Lung (tissue), 11 donors: ENCODE measurements at regions not wholly inside any gene's neighbourhood (a gene's known extent, or its start where the extent isn't known, plus 50 kb on each side); places are given as distances from the start of the nearest gene placed in this dataset.

Experiments
- ATAC-seq: fragments of 200-7000 bp; cut with Tn5 transposase; one replicate; pipeline ENCODE4 v1.9.1; 2020; ENCODE audit warnings: moderate number of reproducible peaks; ENCODE audit not compliant: insufficient read depth, low FRiP score
- DNase-seq, 3 donors: peaks; one replicate each; pipeline ENCODE4 v3.0.0-alpha.2; 2013 to 2017
- H3K27ac ChIP-seq, 2 donors: one replicate each; pipeline ENCODE4 v1.5.1; 2013; ENCODE audit warnings: mild to moderate bottlenecking in 2 of 2, moderate library complexity in 2 of 2, control low read depth in 1 of 2, inconsistent platforms in 1 of 2, low read depth in 1 of 2, low read length in 1 of 2
- H3K27me3 ChIP-seq, 3 donors: one replicate each; pipeline ENCODE4 v1.5.1; 2013; ENCODE audit warnings: low read length in 2 of 3; ENCODE audit not compliant: control insufficient read depth in 3 of 3, insufficient read depth in 3 of 3
- H3K36me3 ChIP-seq, 4 donors: one replicate each; pipeline ENCODE4 v1.5.1; 2013; ENCODE audit warnings: low read length in 4 of 4, mild to moderate bottlenecking in 1 of 4, moderate library complexity in 1 of 4; ENCODE audit not compliant: control insufficient read depth in 4 of 4, insufficient read depth in 4 of 4
- H3K4me1 ChIP-seq, 5 donors: one replicate each; pipeline ENCODE4 v1.5.1; 2013; ENCODE audit warnings: low read length in 5 of 5, mild to moderate bottlenecking in 2 of 5, moderate library complexity in 1 of 5; ENCODE audit not compliant: control insufficient read depth in 5 of 5, insufficient read depth in 5 of 5
- H3K4me3 ChIP-seq: one replicate; pipeline ENCODE4 v1.5.1; 2013; ENCODE audit warnings: mild to moderate bottlenecking, control low read depth, moderate library complexity
- H3K9ac ChIP-seq, 2 donors: one replicate each; pipeline ENCODE4 v1.5.1; 2013; ENCODE audit warnings: low read length in 2 of 2, control low read depth in 1 of 2; ENCODE audit not compliant: insufficient read depth in 1 of 2
- H3K9me3 ChIP-seq, 4 donors: one replicate each; pipeline ENCODE4 v1.5.1; 2013; ENCODE audit warnings: low read length in 3 of 4, mild to moderate bottlenecking in 1 of 4, moderate library complexity in 1 of 4; ENCODE audit not compliant: control insufficient read depth in 4 of 4, insufficient read depth in 3 of 4
- whole genome bisulfite sequencing, 2 donors: extraction: QIAGEN DNeasy Blood & Tissue Kit; methylation state at CpG; one replicate each; pipeline ENCODE4 v1.1.7; 2013; 5-methylcytosine and 5-hydroxymethylcytosine counted together
- TF ChIP-seq, protein P1 (sequence below): IDR thresholded peaks from 2 replicates; pipeline ENCODE4 v1.5.1; 2012; ENCODE audit warnings: mild to moderate bottlenecking; ENCODE audit errors: control extremely low read depth, extremely low read depth
- donor health status: control.
- donor health status: control.
- donor health status: Bipolar disorder and iron deficiency.
- donor health status: healthy.
- donor health status: DM: yes; HTN: yes; CAD: no.

DNA sequence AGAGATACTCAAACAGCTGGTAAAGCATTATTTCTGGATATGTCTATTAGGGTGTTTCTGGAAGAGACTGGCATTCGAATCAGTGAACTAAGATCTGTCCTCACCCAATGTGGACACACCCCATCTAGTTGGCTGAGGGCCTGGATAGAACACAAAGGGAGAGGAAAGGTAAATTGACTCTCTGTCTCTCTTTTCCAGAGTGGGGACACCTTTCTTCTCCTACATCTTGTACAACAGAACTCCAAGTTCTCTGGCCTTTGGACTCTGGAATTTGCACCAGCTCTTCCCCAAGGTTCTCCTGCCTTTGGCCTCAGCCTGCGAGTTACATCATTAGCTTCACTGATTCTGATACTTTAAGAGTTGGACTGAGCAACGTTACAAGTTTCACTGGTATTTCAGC lies 1253.9 kb downstream of the SLC16A7 start:
- no peak for DNase-seq
- no peak overlapping the region for H3K4me3 ChIP-seq
- WGBS, 2 donors: 56 to 77% methylated on average over 3 of the region's 3 CpGs
- no peak overlapping the region for H3K9ac ChIP-seq
- no peaks in the 10 kb centered on the region for H3K36me3 ChIP-seq
- ATAC-seq: no peak
- H3K4me1 ChIP-seq: peaks cover 0 to 28% (median 0%) of the 10 kb centered on the region in 5 donors
- TF ChIP-seq, protein P1, sequence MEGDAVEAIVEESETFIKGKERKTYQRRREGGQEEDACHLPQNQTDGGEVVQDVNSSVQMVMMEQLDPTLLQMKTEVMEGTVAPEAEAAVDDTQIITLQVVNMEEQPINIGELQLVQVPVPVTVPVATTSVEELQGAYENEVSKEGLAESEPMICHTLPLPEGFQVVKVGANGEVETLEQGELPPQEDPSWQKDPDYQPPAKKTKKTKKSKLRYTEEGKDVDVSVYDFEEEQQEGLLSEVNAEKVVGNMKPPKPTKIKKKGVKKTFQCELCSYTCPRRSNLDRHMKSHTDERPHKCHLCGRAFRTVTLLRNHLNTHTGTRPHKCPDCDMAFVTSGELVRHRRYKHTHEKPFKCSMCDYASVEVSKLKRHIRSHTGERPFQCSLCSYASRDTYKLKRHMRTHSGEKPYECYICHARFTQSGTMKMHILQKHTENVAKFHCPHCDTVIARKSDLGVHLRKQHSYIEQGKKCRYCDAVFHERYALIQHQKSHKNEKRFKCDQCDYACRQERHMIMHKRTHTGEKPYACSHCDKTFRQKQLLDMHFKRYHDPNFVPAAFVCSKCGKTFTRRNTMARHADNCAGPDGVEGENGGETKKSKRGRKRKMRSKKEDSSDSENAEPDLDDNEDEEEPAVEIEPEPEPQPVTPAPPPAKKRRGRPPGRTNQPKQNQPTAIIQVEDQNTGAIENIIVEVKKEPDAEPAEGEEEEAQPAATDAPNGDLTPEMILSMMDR: no peak
- no peaks in the 10 kb centered on the region for H3K27me3 ChIP-seq
- H3K27ac ChIP-seq: no peak overlapping the region
- no peaks in the 10 kb centered on the region for H3K9me3 ChIP-seq

DNA sequence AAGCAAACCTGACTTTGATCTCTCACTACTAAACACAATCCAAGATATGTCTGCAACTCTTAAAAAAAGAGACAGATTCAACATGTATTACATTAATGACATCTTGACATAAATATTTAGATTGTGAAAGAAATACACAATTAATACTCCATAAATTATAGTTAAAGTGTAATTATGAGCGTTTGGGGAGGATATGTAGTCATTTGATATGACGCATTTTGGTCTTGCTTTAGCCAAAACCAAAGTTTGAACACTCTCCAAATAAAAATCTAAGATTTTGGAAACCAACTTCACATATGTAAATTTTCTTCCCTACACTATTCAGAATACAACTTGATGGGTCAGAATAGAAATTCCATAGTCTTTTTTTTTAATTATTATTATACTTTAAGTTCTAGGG lies 1257.6 kb downstream of the SLC16A7 start:
- peak in 2 of 3 donors; percentile 83 to 86 for DNase-seq
- H3K36me3 ChIP-seq: no peaks in the 10 kb centered on the region
- 56 to 78% methylated on average over 2 of the region's 2 CpGs for WGBS, 2 donors
- no peaks in the 10 kb centered on the region for H3K9me3 ChIP-seq
- no peak overlapping the region for H3K27ac ChIP-seq
- TF ChIP-seq, protein P1: no peak
- no peaks in the 10 kb centered on the region for H3K27me3 ChIP-seq
- H3K4me3 ChIP-seq: no peak overlapping the region
- no peak overlapping the region for H3K9ac ChIP-seq
- no peak for ATAC-seq
- H3K4me1 ChIP-seq: peaks cover 0 to 23% (median 0%) of the 10 kb centered on the region in 5 donors

DNA sequence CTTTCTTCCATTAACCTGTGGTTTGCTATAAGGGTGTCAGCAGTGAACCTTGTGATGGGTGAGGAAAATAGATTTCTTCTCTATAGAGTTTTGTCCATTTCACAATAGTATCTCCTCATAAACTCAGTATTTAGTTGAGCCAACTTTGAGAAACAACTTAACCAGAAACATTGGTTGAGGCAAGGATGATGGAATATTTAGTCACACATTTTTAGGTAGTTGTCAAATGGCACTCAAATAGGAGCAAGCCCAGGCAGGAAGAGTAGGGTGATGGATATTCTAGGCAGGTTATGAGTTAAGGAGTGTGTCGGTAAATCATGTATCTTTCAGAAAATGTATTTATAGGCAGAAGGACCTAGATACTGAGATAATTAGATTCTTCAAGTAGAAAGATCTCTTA lies 1267.6 kb downstream of the SLC16A7 start:
- TF ChIP-seq, protein P1: no peak
- peaks cover 0 to 7% (median 0%) of the 10 kb centered on the region in 4 donors for H3K9me3 ChIP-seq
- 86 to 97% methylated on average over 1 of the region's 1 CpG for WGBS, 2 donors
- no peaks in the 10 kb centered on the region for H3K4me1 ChIP-seq
- DNase-seq (no peak), ATAC-seq (no peak)
- H3K9ac ChIP-seq: no peak overlapping the region
- no peak overlapping the region for H3K4me3 ChIP-seq
- no peaks in the 10 kb centered on the region for H3K36me3 ChIP-seq
- H3K27ac ChIP-seq: no peak overlapping the region
- no peaks in the 10 kb centered on the region for H3K27me3 ChIP-seq

- 77 to 81% methylated on average over 7 of the region's 7 CpGs for WGBS, 2 donors
These were observed 1276.4 kb downstream of the SLC16A7 start for GRCh38 chr12:60872219-60872618.

More at GRCh38 chr12:60872219-60872618, 1276.4 kb downstream of the SLC16A7 start:
- Histone ChIP-seq H3K9ac (no peak overlapping the region), H3K27me3 (no peaks in the 10 kb centered on the region), H3K4me1 (peaks cover 0 to 11% (median 0%) of the 10 kb centered on the region in 5 donors), H3K27ac (no peak overlapping the region), H3K36me3 (no peaks in the 10 kb centered on the region), H3K4me3 (no peak overlapping the region), H3K9me3 (peaks cover 0 to 2% (median 0%) of the 10 kb centered on the region in 4 donors)
- ATAC-seq (no peak), DNase-seq (no peak)
- TF ChIP-seq, protein P1: no peak
